ENCODE measurements at regions not wholly inside any gene's neighbourhood (a gene's known extent, or its start where the extent isn't known, plus 50 kb on each side); places are given as distances from the start of the nearest gene placed in this dataset.

DNA sequence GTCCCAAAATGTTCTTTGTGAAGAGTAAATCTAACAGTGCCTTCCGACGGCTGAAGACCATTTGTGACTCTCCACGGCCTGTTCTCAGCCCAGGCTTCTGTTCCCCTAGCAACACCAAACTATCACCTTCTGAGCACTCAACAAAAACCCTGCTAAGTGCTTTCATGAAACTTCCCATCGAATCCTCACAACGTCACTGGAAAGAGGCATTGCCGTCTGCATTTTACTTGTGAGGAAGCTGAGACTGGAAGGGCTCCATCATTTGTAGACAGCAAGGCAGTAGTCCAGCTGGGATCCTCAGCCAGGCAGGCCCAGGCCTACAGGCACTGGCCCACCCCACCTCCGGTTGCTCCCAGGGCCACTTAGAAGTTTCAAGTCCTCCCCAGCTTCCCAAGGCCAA, 97.8 kb upstream of the POU3F3 start:
- no peak overlapping the region for H3K4me3 Mint-ChIP-seq

DNA sequence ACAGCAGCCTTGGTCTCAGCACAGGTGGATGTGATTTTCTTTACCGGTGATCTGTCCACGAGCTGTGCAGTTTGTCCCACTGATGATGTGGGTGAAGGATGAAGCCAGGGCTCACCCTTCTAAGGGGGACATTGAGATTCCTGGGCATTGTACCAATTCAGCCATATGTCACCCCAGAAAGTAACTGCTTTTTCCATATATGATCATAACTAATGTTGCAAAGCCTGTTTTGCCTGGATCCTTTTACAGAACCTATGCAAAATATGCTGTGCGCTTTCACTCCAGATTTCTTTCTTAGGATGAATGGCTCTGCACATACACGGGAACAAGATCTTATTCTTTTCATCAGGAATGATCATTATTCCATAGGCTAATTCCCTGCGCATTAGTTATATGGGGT, 96.9 kb upstream of the POU3F3 start:
- ChIA-PET CTCF (no interaction called here), POLR2A (no interaction called here)
- Histone ChIP-seq H3K27ac (ENCODE audit: low read length) (no peak overlapping the region), H3K4me3 (ENCODE audit: control insufficient read depth in 1 of 2, extremely low read depth in 1 of 2, low read length in 1 of 2) (no peak overlapping the region), H3K27me3 (replicated peaks in 1 of 2; ENCODE audit: control insufficient read depth in 2 of 2, extremely low read depth in 1 of 2, insufficient read depth in 2 of 2, low read length in 1 of 2) (peaks cover 0 to 23% of the 10 kb centered on the region in 2 experiments), H3K9me3 (no peaks in the 10 kb centered on the region), H3K4me1 (ENCODE audit: control insufficient read depth in 1 of 2, extremely low read depth in 1 of 2, insufficient read depth in 2 of 2, low read length in 2 of 2) (no peaks in the 10 kb centered on the region), H3K36me3 (ENCODE audit: control insufficient read depth in 2 of 2, extremely low read depth in 1 of 2, insufficient read depth in 1 of 2, low read length in 1 of 2) (no peaks in the 10 kb centered on the region)
- no peaks in the 10 kb centered on the region for H3K36me3 Mint-ChIP-seq
- H3K9me3 Mint-ChIP-seq = peaks cover 0 to 4% (median 0%) of the 10 kb centered on the region in 3 donors
- no peaks in the 10 kb centered on the region for H3K4me1 Mint-ChIP-seq
- ATAC-seq (replicated peaks in 1 of 4) (no peak), DNase-seq (no peak)
- WGBS (ENCODE audit: insufficient coverage) = 100% methylated on average over 1 of the region's 5 CpGs
- H3K4me3 Mint-ChIP-seq = no peak overlapping the region
- H3K27ac Mint-ChIP-seq = no peak overlapping the region
- H3K27me3 Mint-ChIP-seq = peaks cover 0 to 12% of the 10 kb centered on the region in 2 donors

More for the DNA sequence above, 97.8 kb upstream of the POU3F3 start:
- no peaks in the 10 kb centered on the region for H3K36me3 Mint-ChIP-seq
- peaks cover 0 to 23% of the 10 kb centered on the region in 2 experiments for H3K27me3 ChIP-seq (replicated peaks in 1 of 2; ENCODE audit: control insufficient read depth in 2 of 2, extremely low read depth in 1 of 2, insufficient read depth in 2 of 2, low read length in 1 of 2)
- H3K4me3 ChIP-seq (ENCODE audit: control insufficient read depth in 1 of 2, extremely low read depth in 1 of 2, low read length in 1 of 2) = no peak overlapping the region
- no peaks in the 10 kb centered on the region for H3K4me1 ChIP-seq (ENCODE audit: control insufficient read depth in 1 of 2, extremely low read depth in 1 of 2, insufficient read depth in 2 of 2, low read length in 2 of 2)
- ChIA-PET POLR2A (no interaction called here), CTCF (no interaction called here)
- DNase-seq (no peak), ATAC-seq (replicated peaks in 1 of 4) (no peak)
- no peak overlapping the region for H3K27ac ChIP-seq (ENCODE audit: low read length)
- no peaks in the 10 kb centered on the region for H3K4me1 Mint-ChIP-seq
- H3K27me3 Mint-ChIP-seq = peaks cover 0 to 12% of the 10 kb centered on the region in 2 donors
- H3K9me3 ChIP-seq = no peaks in the 10 kb centered on the region
- no peaks in the 10 kb centered on the region for H3K36me3 ChIP-seq (ENCODE audit: control insufficient read depth in 2 of 2, extremely low read depth in 1 of 2, insufficient read depth in 1 of 2, low read length in 1 of 2)
- H3K9me3 Mint-ChIP-seq = peaks cover 0 to 4% (median 0%) of the 10 kb centered on the region in 3 donors
- H3K27ac Mint-ChIP-seq = no peak overlapping the region
- 86% methylated on average over 7 of the region's 7 CpGs for WGBS (ENCODE audit: insufficient coverage)

DNA sequence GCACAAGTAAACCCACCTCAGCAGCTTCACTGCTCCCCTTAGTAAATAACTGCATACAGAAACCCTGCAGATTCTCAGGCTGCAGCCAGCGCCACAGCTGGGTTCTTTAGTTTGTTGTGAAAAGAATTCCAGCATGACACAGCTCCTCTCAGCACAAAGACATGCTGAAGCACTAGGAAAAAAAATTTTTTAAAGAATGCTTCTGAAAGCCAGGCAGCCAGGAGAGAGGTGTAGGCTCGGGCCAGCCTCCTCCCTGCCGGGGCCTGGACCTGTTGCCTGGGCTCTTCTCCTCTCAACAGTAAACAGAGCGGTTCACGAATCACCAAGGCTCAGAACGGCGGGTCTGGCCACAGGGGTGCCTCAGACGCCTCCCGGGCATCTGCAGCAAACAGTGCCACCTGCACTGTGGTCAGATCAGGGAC, 95.7 kb upstream of the POU3F3 start:
- no peaks in the 10 kb centered on the region for H3K36me3 Mint-ChIP-seq
- H3K27ac ChIP-seq (ENCODE audit: low read length) = no peak overlapping the region
- H3K36me3 ChIP-seq (ENCODE audit: control insufficient read depth in 2 of 2, extremely low read depth in 1 of 2, insufficient read depth in 1 of 2, low read length in 1 of 2) = no peaks in the 10 kb centered on the region
- WGBS (ENCODE audit: insufficient coverage) = 31% methylated on average over 8 of the region's 9 CpGs
- H3K9me3 ChIP-seq = no peaks in the 10 kb centered on the region
- H3K27ac Mint-ChIP-seq = no peak overlapping the region
- peaks cover 0 to 4% (median 0%) of the 10 kb centered on the region in 3 donors for H3K9me3 Mint-ChIP-seq
- no peaks in the 10 kb centered on the region for H3K4me1 ChIP-seq (ENCODE audit: control insufficient read depth in 1 of 2, extremely low read depth in 1 of 2, insufficient read depth in 2 of 2, low read length in 2 of 2)
- H3K4me3 ChIP-seq (ENCODE audit: control insufficient read depth in 1 of 2, extremely low read depth in 1 of 2, low read length in 1 of 2) = no peak overlapping the region
- DNase-seq (no peak), ATAC-seq (replicated peaks in 1 of 4) (no peak)
- H3K27me3 Mint-ChIP-seq = peaks cover 0 to 15% of the 10 kb centered on the region in 2 donors
- POLR2A ChIA-PET = no interaction called here
- CTCF ChIA-PET = no interaction called here
- H3K4me3 Mint-ChIP-seq = no peak overlapping the region
- H3K27me3 ChIP-seq (replicated peaks in 1 of 2; ENCODE audit: control insufficient read depth in 2 of 2, extremely low read depth in 1 of 2, insufficient read depth in 2 of 2, low read length in 1 of 2) = peaks cover 0 to 19% of the 10 kb centered on the region in 2 experiments
- no peaks in the 10 kb centered on the region for H3K4me1 Mint-ChIP-seq

DNA sequence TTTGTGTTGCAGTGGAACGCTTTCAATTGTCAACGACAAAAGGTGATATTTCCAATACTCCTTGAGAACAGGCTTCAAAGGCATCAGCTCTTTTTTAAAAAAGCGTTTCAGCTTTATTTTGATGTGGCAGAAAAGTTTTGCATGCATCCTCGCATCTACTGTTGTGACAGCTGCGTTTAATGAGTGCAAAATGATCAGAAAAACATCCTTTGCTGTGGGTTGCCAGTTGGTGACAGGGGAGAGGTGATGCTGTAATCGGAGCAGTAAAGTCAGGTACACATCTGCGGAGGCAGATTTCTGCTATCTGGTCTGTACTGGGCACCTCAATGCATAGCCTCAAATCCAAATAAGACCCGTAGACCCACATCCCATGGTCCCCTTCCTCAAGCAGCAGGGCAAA, 91.9 kb upstream of the POU3F3 start:
- H3K9me3 ChIP-seq = no peaks in the 10 kb centered on the region
- H3K36me3 Mint-ChIP-seq = no peaks in the 10 kb centered on the region
- peaks cover 0 to 14% of the 10 kb centered on the region in 2 experiments for H3K27me3 ChIP-seq (replicated peaks in 1 of 2; ENCODE audit: control insufficient read depth in 2 of 2, extremely low read depth in 1 of 2, insufficient read depth in 2 of 2, low read length in 1 of 2)
- CTCF ChIA-PET = no interaction called here
- no peak overlapping the region for H3K4me3 Mint-ChIP-seq
- no peak overlapping the region for H3K27ac Mint-ChIP-seq
- H3K27me3 Mint-ChIP-seq = peaks cover 6 to 22% of the 10 kb centered on the region in 2 donors
- no peak for DNase-seq
- POLR2A ChIA-PET = no interaction called here
- H3K27ac ChIP-seq (ENCODE audit: low read length) = no peak overlapping the region
- H3K4me1 Mint-ChIP-seq = no peaks in the 10 kb centered on the region
- WGBS (ENCODE audit: insufficient coverage) = 14% methylated on average over 5 of the region's 8 CpGs
- no peaks in the 10 kb centered on the region for H3K4me1 ChIP-seq (ENCODE audit: control insufficient read depth in 1 of 2, extremely low read depth in 1 of 2, insufficient read depth in 2 of 2, low read length in 2 of 2)
- H3K4me3 ChIP-seq (ENCODE audit: control insufficient read depth in 1 of 2, extremely low read depth in 1 of 2, low read length in 1 of 2) = no peak overlapping the region
- no peak for ATAC-seq (replicated peaks in 1 of 4)
- H3K9me3 Mint-ChIP-seq = no peaks in the 10 kb centered on the region
- H3K36me3 ChIP-seq (ENCODE audit: control insufficient read depth in 2 of 2, extremely low read depth in 1 of 2, insufficient read depth in 1 of 2, low read length in 1 of 2) = no peaks in the 10 kb centered on the region

DNA sequence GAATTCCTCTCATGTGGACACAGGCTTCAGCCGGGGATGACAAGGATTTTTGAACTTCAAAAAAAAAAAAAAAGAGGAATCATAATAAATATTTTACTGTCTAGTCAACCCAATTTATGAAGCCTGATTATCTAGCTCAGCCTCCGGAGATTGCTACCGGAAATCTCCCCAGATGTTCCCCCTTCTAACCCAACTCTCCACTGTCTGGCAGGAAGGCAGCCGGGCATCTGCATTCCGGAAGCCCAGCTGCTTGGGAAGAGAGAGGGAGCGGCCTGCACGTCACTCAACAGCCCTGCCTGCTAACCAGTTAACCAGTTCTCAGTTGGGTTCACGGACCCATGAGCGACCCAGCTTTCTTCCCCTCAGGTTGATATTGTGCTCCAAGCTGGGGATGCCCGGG, 87.2 kb upstream of the POU3F3 start:
- no peak overlapping the region for H3K27ac Mint-ChIP-seq
- no peak overlapping the region for H3K4me3 Mint-ChIP-seq
- Histone ChIP-seq H3K9me3 (no peaks in the 10 kb centered on the region), H3K4me1 (ENCODE audit: control insufficient read depth in 1 of 2, extremely low read depth in 1 of 2, insufficient read depth in 2 of 2, low read length in 2 of 2) (no peaks in the 10 kb centered on the region), H3K27me3 (replicated peaks in 1 of 2; ENCODE audit: control insufficient read depth in 2 of 2, extremely low read depth in 1 of 2, insufficient read depth in 2 of 2, low read length in 1 of 2) (peaks cover 0 to 4% of the 10 kb centered on the region in 2 experiments), H3K4me3 (ENCODE audit: control insufficient read depth in 1 of 2, extremely low read depth in 1 of 2, low read length in 1 of 2) (no peak overlapping the region), H3K27ac (ENCODE audit: low read length) (no peak overlapping the region), H3K36me3 (ENCODE audit: control insufficient read depth in 2 of 2, extremely low read depth in 1 of 2, insufficient read depth in 1 of 2, low read length in 1 of 2) (no peaks in the 10 kb centered on the region)
- POLR2A ChIA-PET = no interaction called here
- H3K27me3 Mint-ChIP-seq = peaks cover 6 to 10% of the 10 kb centered on the region in 2 donors
- no peaks in the 10 kb centered on the region for H3K36me3 Mint-ChIP-seq
- WGBS (ENCODE audit: insufficient coverage) = 66% methylated on average over 4 of the region's 10 CpGs
- peaks cover 0 to 3% (median 0%) of the 10 kb centered on the region in 3 donors for H3K9me3 Mint-ChIP-seq
- CTCF ChIA-PET = no interaction called here
- H3K4me1 Mint-ChIP-seq = no peaks in the 10 kb centered on the region
- ATAC-seq (replicated peaks in 1 of 4) = no peak
- no peak for DNase-seq

DNA sequence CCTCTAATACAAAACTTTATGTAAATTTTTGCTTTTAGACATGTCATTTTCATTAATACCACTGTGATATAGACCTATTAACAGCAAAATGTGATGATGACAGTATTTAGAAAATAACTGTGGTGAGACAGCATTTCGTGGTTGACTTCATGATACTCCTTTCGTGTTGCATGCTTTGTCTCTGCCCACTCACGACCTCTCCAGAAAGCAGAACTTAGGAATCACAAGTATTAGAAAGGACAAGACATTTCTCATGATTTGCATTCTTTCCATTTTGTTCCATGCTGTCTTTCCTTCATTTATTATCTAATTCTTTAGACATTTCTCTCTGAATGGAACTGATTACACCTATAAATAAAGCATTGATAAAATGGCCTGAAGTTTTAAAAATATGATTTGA, 85.2 kb upstream of the POU3F3 start:
- Mint-ChIP-seq H3K4me3 (no peak overlapping the region), H3K27me3 (peaks cover 6 to 13% of the 10 kb centered on the region in 2 donors), H3K4me1 (no peaks in the 10 kb centered on the region), H3K36me3 (no peaks in the 10 kb centered on the region), H3K9me3 (peaks cover 0 to 3% (median 0%) of the 10 kb centered on the region in 3 donors), H3K27ac (no peak overlapping the region)
- WGBS (ENCODE audit: insufficient coverage) = 27% methylated on average over 3 of the region's 3 CpGs
- no peaks in the 10 kb centered on the region for H3K9me3 ChIP-seq
- CTCF ChIA-PET = no interaction called here
- H3K4me3 ChIP-seq (ENCODE audit: control insufficient read depth in 1 of 2, extremely low read depth in 1 of 2, low read length in 1 of 2) = no peak overlapping the region
- no peaks in the 10 kb centered on the region for H3K4me1 ChIP-seq (ENCODE audit: control insufficient read depth in 1 of 2, extremely low read depth in 1 of 2, insufficient read depth in 2 of 2, low read length in 2 of 2)
- DNase-seq (no peak), ATAC-seq (replicated peaks in 1 of 4) (no peak)
- POLR2A ChIA-PET = no interaction called here
- no peaks in the 10 kb centered on the region for H3K36me3 ChIP-seq (ENCODE audit: control insufficient read depth in 2 of 2, extremely low read depth in 1 of 2, insufficient read depth in 1 of 2, low read length in 1 of 2)
- peaks cover 0 to 4% of the 10 kb centered on the region in 2 experiments for H3K27me3 ChIP-seq (replicated peaks in 1 of 2; ENCODE audit: control insufficient read depth in 2 of 2, extremely low read depth in 1 of 2, insufficient read depth in 2 of 2, low read length in 1 of 2)
- H3K27ac ChIP-seq (ENCODE audit: low read length) = no peak overlapping the region

DNA sequence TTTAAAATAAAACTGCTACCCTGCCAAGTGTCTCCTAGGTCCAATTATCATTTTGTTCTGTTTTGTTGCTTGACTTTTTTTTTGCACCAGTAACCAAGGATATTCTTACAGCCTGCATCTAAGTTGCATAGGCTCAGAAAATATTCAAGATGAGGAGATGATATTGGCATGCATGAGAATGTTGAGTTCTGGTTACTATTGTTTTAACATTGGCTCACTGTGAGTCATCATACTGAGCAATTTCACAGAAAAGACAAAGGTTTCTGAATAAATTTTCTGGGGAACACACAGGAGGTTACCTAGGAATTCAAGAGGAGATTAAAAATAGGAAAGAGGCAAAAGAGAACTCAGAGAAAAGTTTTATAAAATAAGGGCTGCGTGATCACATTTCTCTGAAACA, 84.8 kb upstream of the POU3F3 start:
- Histone ChIP-seq H3K9me3 (no peaks in the 10 kb centered on the region), H3K4me3 (ENCODE audit: control insufficient read depth in 1 of 2, extremely low read depth in 1 of 2, low read length in 1 of 2) (no peak overlapping the region), H3K36me3 (ENCODE audit: control insufficient read depth in 2 of 2, extremely low read depth in 1 of 2, insufficient read depth in 1 of 2, low read length in 1 of 2) (no peaks in the 10 kb centered on the region), H3K27me3 (replicated peaks in 1 of 2; ENCODE audit: control insufficient read depth in 2 of 2, extremely low read depth in 1 of 2, insufficient read depth in 2 of 2, low read length in 1 of 2) (peaks cover 0 to 4% of the 10 kb centered on the region in 2 experiments), H3K27ac (ENCODE audit: low read length) (no peak overlapping the region), H3K4me1 (ENCODE audit: control insufficient read depth in 1 of 2, extremely low read depth in 1 of 2, insufficient read depth in 2 of 2, low read length in 2 of 2) (no peaks in the 10 kb centered on the region)
- ChIA-PET CTCF (no interaction called here), POLR2A (no interaction called here)
- Mint-ChIP-seq H3K27me3 (peaks cover 6 to 13% of the 10 kb centered on the region in 2 donors), H3K27ac (no peak overlapping the region), H3K36me3 (no peaks in the 10 kb centered on the region), H3K9me3 (peaks cover 0 to 3% (median 0%) of the 10 kb centered on the region in 3 donors), H3K4me3 (no peak overlapping the region), H3K4me1 (no peaks in the 10 kb centered on the region)
- ATAC-seq (replicated peaks in 1 of 4) (no peak), DNase-seq (no peak)
- no CpG with 5 or more reads among the region's 1 CpG for WGBS (ENCODE audit: insufficient coverage)

Measured in T-cell (primary cell).